Adrenal gland (tissue), 5 donors: ENCODE measurements at regions not wholly inside any gene's neighbourhood (a gene's known extent, or its start where the extent isn't known, plus 50 kb on each side); places are given as distances from the start of the nearest gene placed in this dataset.

Source experiments
- POLR2A ChIP-seq, 2 donors: fragments of 450-650 bp; IDR thresholded peaks; one replicate each; pipeline ENCODE4 v1.6.1; 2017; ENCODE audit warnings: antibody characterized with exemption in 2 of 2, mild to moderate bottlenecking in 2 of 2, moderate library complexity in 1 of 2
- TF ChIP-seq, protein P1 (sequence below), 6 experiments: fragments of 450-650 bp in 4 of 6; fragments of 200-600 bp in 2 of 6; sonication (generic) in 1 of 6; IDR thresholded peaks; 1 replicate in 5 of 6; 2 replicates in 1 of 6; pipeline versions ENCODE4 v1.5.1 to v1.8.0; 2016 to 2021; ENCODE audit warnings: antibody characterized with exemption in 6 of 6, mild to moderate bottlenecking in 2 of 6, moderate library complexity in 1 of 6
- donor health status: DM: no; HTN: no; CAD: no.

DNA sequence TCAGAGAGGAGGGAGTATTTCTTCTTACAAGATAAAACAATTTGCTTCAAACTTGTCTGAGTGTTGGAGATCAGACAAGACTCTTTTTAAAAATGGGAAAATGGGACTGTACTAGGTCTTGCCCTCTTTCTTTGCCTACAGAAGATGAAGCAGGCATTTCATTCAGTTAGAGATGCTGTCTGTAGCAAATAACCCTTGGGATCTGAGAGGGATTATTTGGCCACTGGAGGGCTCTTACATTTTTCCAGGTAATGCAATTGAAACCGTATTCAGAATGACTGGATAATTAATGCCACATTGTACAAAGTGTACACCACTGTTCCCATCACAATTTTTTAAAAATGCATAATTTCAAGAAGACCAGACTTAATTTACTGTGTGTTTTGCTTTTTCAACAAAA lies 258.5 kb upstream of the KIRREL3 start:
- TF ChIP-seq, protein P1, sequence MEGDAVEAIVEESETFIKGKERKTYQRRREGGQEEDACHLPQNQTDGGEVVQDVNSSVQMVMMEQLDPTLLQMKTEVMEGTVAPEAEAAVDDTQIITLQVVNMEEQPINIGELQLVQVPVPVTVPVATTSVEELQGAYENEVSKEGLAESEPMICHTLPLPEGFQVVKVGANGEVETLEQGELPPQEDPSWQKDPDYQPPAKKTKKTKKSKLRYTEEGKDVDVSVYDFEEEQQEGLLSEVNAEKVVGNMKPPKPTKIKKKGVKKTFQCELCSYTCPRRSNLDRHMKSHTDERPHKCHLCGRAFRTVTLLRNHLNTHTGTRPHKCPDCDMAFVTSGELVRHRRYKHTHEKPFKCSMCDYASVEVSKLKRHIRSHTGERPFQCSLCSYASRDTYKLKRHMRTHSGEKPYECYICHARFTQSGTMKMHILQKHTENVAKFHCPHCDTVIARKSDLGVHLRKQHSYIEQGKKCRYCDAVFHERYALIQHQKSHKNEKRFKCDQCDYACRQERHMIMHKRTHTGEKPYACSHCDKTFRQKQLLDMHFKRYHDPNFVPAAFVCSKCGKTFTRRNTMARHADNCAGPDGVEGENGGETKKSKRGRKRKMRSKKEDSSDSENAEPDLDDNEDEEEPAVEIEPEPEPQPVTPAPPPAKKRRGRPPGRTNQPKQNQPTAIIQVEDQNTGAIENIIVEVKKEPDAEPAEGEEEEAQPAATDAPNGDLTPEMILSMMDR (IDR thresholded peaks at IDR 0.05) = no peak
- TF ChIP-seq POLR2A (IDR thresholded peaks at IDR 0.05) = no peak
